K562 (cell line): ENCODE measurements at regions not wholly inside any gene's neighbourhood (a gene's known extent, or its start where the extent isn't known, plus 50 kb on each side); places are given as distances from the start of the nearest gene placed in this dataset.

Source experiments
- ATAC-seq: fragments of 200-7000 bp; cut with Tn5 transposase; 3 replicates; pipeline ENCODE4 v1.9.1; 2020; ENCODE audit warnings: moderate library complexity
- BruUV-seq: library from RNA; stranded (reverse); fragments of 400-500 nt; replicated peaks from 2 replicates; lab custom pipeline; 2021; lab: Mats Ljungman, UMichigan
- CTCF ChIA-PET: fragments of 300-600 bp; formaldehyde crosslinking; extraction: SDS; loops from one replicate; lab custom pipeline; 2021; ENCODE audit warnings: low intra/inter-chr PET ratio; lab: Yijun Ruan, JAX
- POLR2A ChIA-PET: fragments of 300-600, 350-650 bp; sonication (Branson Sonifier 250); formaldehyde crosslinking; extraction: SDS; loops from one replicate; lab custom pipeline; 2021; ENCODE audit warnings: antibody characterized with exemption, inconsistent platforms; lab: Yijun Ruan, JAX
- DNase-seq, 4 experiments: peaks; one replicate each; pipeline versions ENCODE4 v3.0.0 to v3.0.0-alpha.2; 2011 to 2018; ENCODE audit warnings: low spot score in 3 of 4, mixed read lengths in 3 of 4; ENCODE audit errors: extremely low read depth in 1 of 4
- FAIRE-seq: peaks from 2 replicates; lab custom pipeline; 2011; peaks lifted over from hg19 to GRCh38; lab: Jason Lieb, UNC
- H2AFZ ChIP-seq: 2 replicates; pipeline ENCODE4 v1.6.0; 2011; ENCODE audit warnings: low read depth, low read length, control low read depth, inconsistent platforms
- H3K27ac ChIP-seq: fragments of 200-600 bp; 3 replicates; pipeline ENCODE4 v1.8.0; 2011; ENCODE audit warnings: low read depth, mild to moderate bottlenecking, control low read depth, inconsistent platforms, low read length, moderate library complexity, mixed read lengths; ENCODE audit errors: extremely low read depth
- H3K27me3 ChIP-seq, 2 experiments: fragments of 300-600 bp in 1 of 2; 2 replicates in 1 of 2; 3 replicates in 1 of 2; pipeline versions ENCODE4 v1.6.0 to v1.8.0; 2011; ENCODE audit warnings: inconsistent platforms in 2 of 2, low read length in 2 of 2, mild to moderate bottlenecking in 1 of 2, mixed read lengths in 1 of 2, moderate library complexity in 1 of 2; ENCODE audit not compliant: control insufficient read depth in 2 of 2, insufficient read depth in 2 of 2
- H3K36me3 ChIP-seq: fragments of 300-600 bp; 3 replicates; pipeline ENCODE4 v1.8.0; 2011; ENCODE audit warnings: mild to moderate bottlenecking, low read length, inconsistent platforms; ENCODE audit not compliant: control insufficient read depth, insufficient read depth
- H3K4me1 ChIP-seq, 2 experiments: fragments of 200-600 bp in 1 of 2; replicated peaks in 1 of 2; 2 replicates in 1 of 2; 3 replicates in 1 of 2; pipeline versions ENCODE4 v1.5.1 to v1.8.0; 2011; ENCODE audit warnings: inconsistent platforms in 2 of 2, low read length in 2 of 2, mild to moderate bottlenecking in 1 of 2, mixed read lengths in 1 of 2, moderate library complexity in 1 of 2; ENCODE audit not compliant: control insufficient read depth in 2 of 2, insufficient read depth in 2 of 2
- H3K4me2 ChIP-seq: 2 replicates; pipeline ENCODE4 v1.6.1; 2011; ENCODE audit warnings: low read length, control low read depth, inconsistent platforms, mixed read lengths; ENCODE audit not compliant: insufficient read depth
- H3K4me3 ChIP-seq: fragments of 200-600 bp; sonication (generic), shearing (Covaris generic); 2 replicates; pipeline ENCODE4 v1.5.1; 2016; ENCODE audit warnings: control low read depth, inconsistent platforms
- H3K79me2 ChIP-seq: fragments of 200-600 bp; 3 replicates; pipeline ENCODE4 v1.8.0; 2011; ENCODE audit warnings: low read length, inconsistent platforms; ENCODE audit not compliant: control insufficient read depth, insufficient read depth
- H3K9ac ChIP-seq, 2 experiments: 2 replicates each; pipeline versions ENCODE4 v1.6.0 to v1.6.1; 2011; ENCODE audit warnings: low read depth in 2 of 2, low read length in 2 of 2, control low read depth in 1 of 2, inconsistent platforms in 1 of 2, mild to moderate bottlenecking in 1 of 2, mixed read lengths in 1 of 2; ENCODE audit not compliant: insufficient read depth in 1 of 2
- H3K9me1 ChIP-seq: one replicate; pipeline ENCODE4 v1.6.0; 2011; ENCODE audit warnings: inconsistent platforms, mild to moderate bottlenecking, low read length, moderate library complexity; ENCODE audit not compliant: control insufficient read depth, insufficient read depth
- H3K9me3 ChIP-seq: replicated peaks from 2 replicates; pipeline ENCODE4 v1.5.1; 2011; ENCODE audit warnings: low read depth, low read length, inconsistent platforms; ENCODE audit not compliant: control insufficient read depth, insufficient read depth
- H4K20me1 ChIP-seq: replicated peaks from 2 replicates; pipeline ENCODE4 v1.6.1; 2011; ENCODE audit warnings: low read length, inconsistent platforms, mixed read lengths; ENCODE audit not compliant: control insufficient read depth, insufficient read depth
- BMI1 ChIP-seq: fragments of 150-350 bp; IDR thresholded peaks from 2 replicates; pipeline ENCODE4 v1.6.1; 2014; ENCODE audit warnings: low read length
- CAMTA2 ChIP-seq: fragments of 250-450 bp; sonication (Bioruptor Pico); conservative IDR thresholded peaks from 2 replicates; pipeline ENCODE4 v1.5.1; 2022
- CREB3L1 ChIP-seq: fragments of 450-650 bp; IDR thresholded peaks from 2 replicates; pipeline ENCODE4 v1.6.1; 2014; ENCODE audit warnings: low read depth, mild to moderate bottlenecking, moderate library complexity, borderline replicate concordance
- ESRRA ChIP-seq: fragments of 450-650 bp; IDR thresholded peaks from 2 replicates; pipeline ENCODE4 v1.6.1; 2014; ENCODE audit warnings: low read depth, mild to moderate bottlenecking, moderate library complexity, borderline replicate concordance
- ESRRB ChIP-seq: fragments of 250-450 bp; sonication (Bioruptor Pico); IDR thresholded peaks from 2 replicates; pipeline ENCODE4 v1.5.0; 2020; ENCODE audit warnings: mild to moderate bottlenecking, moderate library complexity, borderline replicate concordance
- LCOR ChIP-seq: sonication (generic); formaldehyde crosslinking; IDR thresholded peaks from 2 replicates; pipeline ENCODE4 v1.8.0; 2022; ENCODE audit warnings: mild to moderate bottlenecking, missing genetic modification reagents
- MLX ChIP-seq, 2 experiments: fragments of 450-650 bp in 1 of 2; sonication (generic) in 1 of 2; formaldehyde crosslinking; conservative IDR thresholded peaks; 2 replicates each; pipeline versions ENCODE4 v1.4.0 to v1.8.1; 2020 to 2022; ENCODE audit warnings: mild to moderate bottlenecking in 1 of 2, missing genetic modification reagents in 1 of 2
- NFATC3 ChIP-seq: fragments of 450-650 bp; IDR thresholded peaks from 2 replicates; pipeline ENCODE4 v1.6.1; 2017; ENCODE audit warnings: mild to moderate bottlenecking
- RFX1 ChIP-seq: fragments of 450-650 bp; IDR thresholded peaks from 2 replicates; pipeline ENCODE4 v1.6.1; 2016; ENCODE audit warnings: mild to moderate bottlenecking, moderate library complexity
- YY1 ChIP-seq, 3 experiments: IDR thresholded peaks; 2 replicates each; pipeline ENCODE4 v1.6.1; 2011; ENCODE audit warnings: low read length in 2 of 3, mild to moderate bottlenecking in 2 of 3, moderate library complexity in 2 of 3, borderline replicate concordance in 1 of 3, control low read depth in 1 of 3, low read depth in 1 of 3; ENCODE audit not compliant: insufficient read depth in 3 of 3, insufficient replicate concordance in 2 of 3, control insufficient read depth in 1 of 3, insufficient read length in 1 of 3; ENCODE audit errors: extremely low read depth in 1 of 3
- ZBED1 ChIP-seq: IDR thresholded peaks from 2 replicates; pipeline ENCODE4 v1.6.1; 2014
- ZNF174 ChIP-seq: fragments of 250-450 bp; sonication (Bioruptor Pico); IDR thresholded peaks from 2 replicates; pipeline ENCODE4 v1.4.0; 2020; ENCODE audit warnings: mild to moderate bottlenecking
- WGBS: fragments of 100-300 bp; shearing (Covaris generic); methylation state at CpG from one replicate; pipeline ENCODE4 v1.1.6; 2016; ENCODE audit warnings: low coverage, mixed read lengths; ENCODE audit not compliant: insufficient coverage; ENCODE audit errors: missing lambda C conversion rate; 5-methylcytosine and 5-hydroxymethylcytosine counted together
- in situ Hi-C: fragments of 300-500 bp; cut with MboI; formaldehyde crosslinking; loops from 4 replicates; pipeline ENCODE4 v1.15.0; 2018; ENCODE audit warnings: inconsistent platforms, mixed read lengths
- intact Hi-C: fragments of 100-400 bp; cut with micrococcal nuclease; formaldehyde crosslinking; loops from 2 replicates; pipeline ENCODE4 v1.14.2; 2022
- TF ChIP-seq, protein P1 (sequence below): fragments of 450-650 bp; formaldehyde crosslinking; IDR thresholded peaks from 2 replicates; pipeline ENCODE4 v1.4.0; 2020; ENCODE audit warnings: mild to moderate bottlenecking
- TF ChIP-seq, protein P2 (sequence below): sonication (generic); formaldehyde crosslinking; IDR thresholded peaks from 2 replicates; pipeline ENCODE4 v1.8.0; 2023; ENCODE audit warnings: mild to moderate bottlenecking, missing genetic modification reagents

DNA sequence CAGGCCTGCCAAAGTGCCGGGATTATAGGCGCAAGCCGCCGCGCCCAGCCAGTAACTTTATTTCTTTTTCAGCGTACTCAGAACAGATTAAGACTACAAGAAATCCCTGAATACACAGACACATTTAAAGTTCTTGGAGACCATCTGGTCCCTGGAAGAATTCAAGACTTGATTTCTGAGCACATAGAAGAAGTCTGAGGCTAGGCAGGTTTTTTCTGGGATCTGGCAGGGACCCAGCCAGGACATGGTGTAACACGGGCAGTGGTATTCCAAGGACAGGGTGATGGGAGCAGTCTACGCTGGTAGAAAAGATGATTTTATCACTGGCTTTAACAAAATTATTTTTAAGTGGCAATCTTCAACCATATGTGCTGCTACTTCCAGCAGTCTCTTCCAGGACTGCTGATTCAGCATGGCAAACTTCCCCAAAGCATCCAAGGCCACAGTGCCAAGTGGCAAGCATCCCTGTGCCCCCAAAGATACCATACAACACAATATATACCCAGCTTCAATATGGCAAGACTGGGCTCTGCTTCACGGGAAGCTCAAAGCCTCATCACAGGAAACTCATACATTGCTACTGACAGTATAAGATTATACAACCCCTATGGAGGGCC, 105.2 kb upstream of the OR5AK2 start:
- intact Hi-C loops: no loop called here
- CTCF ChIA-PET: no interaction called here
- no peak overlapping the region for H3K9ac ChIP-seq
- H3K4me3 ChIP-seq: no peak overlapping the region
- BruUV-seq: no TSS peak
- in situ Hi-C loops: no loop called here
- no peaks in the 10 kb centered on the region for H3K9me3 ChIP-seq
- no peak for FAIRE-seq
- ATAC-seq: no peak
- POLR2A ChIA-PET: no interaction called here
- H3K4me1 ChIP-seq: no peaks in the 10 kb centered on the region
- no peaks in the 10 kb centered on the region for H3K36me3 ChIP-seq
- H4K20me1 ChIP-seq: no peaks in the 10 kb centered on the region
- no peaks in the 10 kb centered on the region for H3K27me3 ChIP-seq
- no peak overlapping the region for H2AFZ ChIP-seq
- WGBS: 0% methylated on average over 9 of the region's 9 CpGs
- no peak overlapping the region for H3K4me2 ChIP-seq
- no peaks in the 10 kb centered on the region for H3K79me2 ChIP-seq
- no peaks in the 10 kb centered on the region for H3K9me1 ChIP-seq
- no peak overlapping the region for H3K27ac ChIP-seq
- DNase-seq: no peak
- TF ChIP-seq MLX (CRISPR knock-in tag; conservative IDR thresholded peaks at IDR 0.05) (no peak), CREB3L1 (no peak), ESRRA (no peak), LCOR (no peak), BMI1 (no peak), YY1 (IDR thresholded peaks at IDR 0.05; ENCODE audit: borderline replicate concordance in 1 of 3, control insufficient read depth in 1 of 3, extremely low read depth in 1 of 3, insufficient read depth in 3 of 3, insufficient read length in 1 of 3, insufficient replicate concordance in 2 of 3, low read depth in 1 of 3, low read length in 2 of 3) (no peak), ESRRB (CRISPR knock-in tag) (no peak), CAMTA2 (no peak), RFX1 (no peak), ZNF174 (no peak), ZBED1 (no peak), NFATC3 (no peak)
- TF ChIP-seq, protein P1, sequence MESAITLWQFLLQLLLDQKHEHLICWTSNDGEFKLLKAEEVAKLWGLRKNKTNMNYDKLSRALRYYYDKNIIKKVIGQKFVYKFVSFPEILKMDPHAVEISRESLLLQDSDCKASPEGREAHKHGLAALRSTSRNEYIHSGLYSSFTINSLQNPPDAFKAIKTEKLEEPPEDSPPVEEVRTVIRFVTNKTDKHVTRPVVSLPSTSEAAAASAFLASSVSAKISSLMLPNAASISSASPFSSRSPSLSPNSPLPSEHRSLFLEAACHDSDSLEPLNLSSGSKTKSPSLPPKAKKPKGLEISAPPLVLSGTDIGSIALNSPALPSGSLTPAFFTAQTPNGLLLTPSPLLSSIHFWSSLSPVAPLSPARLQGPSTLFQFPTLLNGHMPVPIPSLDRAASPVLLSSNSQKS (CRISPR knock-in tag): no peak
- TF ChIP-seq, protein P2, sequence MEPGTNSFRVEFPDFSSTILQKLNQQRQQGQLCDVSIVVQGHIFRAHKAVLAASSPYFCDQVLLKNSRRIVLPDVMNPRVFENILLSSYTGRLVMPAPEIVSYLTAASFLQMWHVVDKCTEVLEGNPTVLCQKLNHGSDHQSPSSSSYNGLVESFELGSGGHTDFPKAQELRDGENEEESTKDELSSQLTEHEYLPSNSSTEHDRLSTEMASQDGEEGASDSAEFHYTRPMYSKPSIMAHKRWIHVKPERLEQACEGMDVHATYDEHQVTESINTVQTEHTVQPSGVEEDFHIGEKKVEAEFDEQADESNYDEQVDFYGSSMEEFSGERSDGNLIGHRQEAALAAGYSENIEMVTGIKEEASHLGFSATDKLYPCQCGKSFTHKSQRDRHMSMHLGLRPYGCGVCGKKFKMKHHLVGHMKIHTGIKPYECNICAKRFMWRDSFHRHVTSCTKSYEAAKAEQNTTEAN (CRISPR knock-in tag): no peak
